ENCODE measurements at regions not wholly inside any gene's neighbourhood (a gene's known extent, or its start where the extent isn't known, plus 50 kb on each side); places are given as distances from the start of the nearest gene placed in this dataset.

- H3K4me3 ChIP-seq, result no peak overlapping the region
- peaks cover 0 to 77% (median 7%) of the 10 kb centered on the region in 4 donors for H3K27me3 ChIP-seq
- H3K4me1 ChIP-seq, result no peaks in the 10 kb centered on the region
- no peak for DNase-seq (ENCODE audit: extremely low spot score)
- H3K9me3 ChIP-seq, result peaks cover 0 to 6% (median 0%) of the 10 kb centered on the region in 4 donors
- H3K36me3 ChIP-seq, result no peaks in the 10 kb centered on the region
- TF ChIP-seq POLR2AphosphoS5 (IDR thresholded peaks at IDR 0.05), result no peak
- WGBS, result 77% methylated on average over 5 of the region's 5 CpGs
- intact Hi-C loops (cut with DNase I), result no loop called here
- no peak overlapping the region for H3K27ac ChIP-seq (replicated peaks in 1 of 4)
These were observed 459.5 kb downstream of the PTPRU start for GRCh38 chr1:29695803-29696202.

GRCh38 chr1:29695036-29695435 lies 458.7 kb downstream of the PTPRU start:
- DNase-seq (ENCODE audit: extremely low spot score), result no peak
- 58% methylated on average over 3 of the region's 3 CpGs for WGBS
- TF ChIP-seq POLR2AphosphoS5 (IDR thresholded peaks at IDR 0.05) (no peak), POLR2A (IDR thresholded peaks at IDR 0.05; ENCODE audit: low read depth) (no peak), EP300 (IDR thresholded peaks at IDR 0.05) (no peak), CTCF (IDR thresholded peaks at IDR 0.05) (no peak)
- Histone ChIP-seq H3K4me1 (no peaks in the 10 kb centered on the region), H3K27ac (replicated peaks in 1 of 4) (no peak overlapping the region), H3K27me3 (peaks cover 0 to 84% (median 8%) of the 10 kb centered on the region in 4 donors), H3K9me3 (peaks cover 0 to 6% (median 0%) of the 10 kb centered on the region in 4 donors), H3K36me3 (no peaks in the 10 kb centered on the region), H3K4me3 (no peak overlapping the region)
- intact Hi-C loops (cut with DNase I), result no loop called here

- 74% methylated on average over 5 of the region's 5 CpGs for WGBS
- H3K36me3 ChIP-seq, result no peaks in the 10 kb centered on the region
- peaks cover 0 to 78% (median 6%) of the 10 kb centered on the region in 4 donors for H3K27me3 ChIP-seq
- H3K4me3 ChIP-seq, result no peak overlapping the region
- H3K27ac ChIP-seq (replicated peaks in 1 of 4), result no peak overlapping the region
- peaks cover 0 to 8% (median 0%) of the 10 kb centered on the region in 4 donors for H3K4me1 ChIP-seq
- intact Hi-C loops (cut with DNase I), result no loop called here
- peaks cover 0 to 6% (median 0%) of the 10 kb centered on the region in 4 donors for H3K9me3 ChIP-seq
- no peak for TF ChIP-seq POLR2AphosphoS5 (IDR thresholded peaks at IDR 0.05)
- no peak for TF ChIP-seq POLR2A (IDR thresholded peaks at IDR 0.05; ENCODE audit: low read depth)
- no peak for TF ChIP-seq EP300 (IDR thresholded peaks at IDR 0.05)
- no peak for TF ChIP-seq CTCF (IDR thresholded peaks at IDR 0.05)
- no peak for DNase-seq (ENCODE audit: extremely low spot score)
These were observed 455.2 kb downstream of the PTPRU start for GRCh38 chr1:29691499-29691898.

GRCh38 chr1:29690156-29690555 lies 453.8 kb downstream of the PTPRU start:
- DNase-seq (ENCODE audit: extremely low spot score), result no peak
- Histone ChIP-seq H3K4me3 (no peak overlapping the region), H3K9me3 (peaks cover 0 to 6% (median 0%) of the 10 kb centered on the region in 4 donors), H3K27ac (replicated peaks in 1 of 4) (no peak overlapping the region), H3K4me1 (peaks cover 0 to 8% (median 0%) of the 10 kb centered on the region in 4 donors), H3K36me3 (no peaks in the 10 kb centered on the region), H3K27me3 (peaks cover 0 to 81% (median 6%) of the 10 kb centered on the region in 4 donors)
- intact Hi-C loops (cut with DNase I), result no loop called here
- 56% methylated on average over 9 of the region's 9 CpGs for WGBS
- TF ChIP-seq POLR2A (IDR thresholded peaks at IDR 0.05; ENCODE audit: low read depth) (no peak), CTCF (IDR thresholded peaks at IDR 0.05) (no peak), POLR2AphosphoS5 (IDR thresholded peaks at IDR 0.05) (no peak), EP300 (IDR thresholded peaks at IDR 0.05) (no peak)

- Histone ChIP-seq H3K27me3 (peaks cover 0 to 78% (median 6%) of the 10 kb centered on the region in 4 donors), H3K36me3 (no peaks in the 10 kb centered on the region), H3K4me1 (peaks cover 0 to 8% (median 0%) of the 10 kb centered on the region in 4 donors), H3K27ac (replicated peaks in 1 of 4) (no peak overlapping the region), H3K9me3 (peaks cover 0 to 6% (median 0%) of the 10 kb centered on the region in 4 donors), H3K4me3 (no peak overlapping the region)
- TF ChIP-seq POLR2AphosphoS5 (IDR thresholded peaks at IDR 0.05) (no peak), EP300 (IDR thresholded peaks at IDR 0.05) (no peak), CTCF (IDR thresholded peaks at IDR 0.05) (no peak), POLR2A (IDR thresholded peaks at IDR 0.05; ENCODE audit: low read depth) (no peak)
- DNase-seq (ENCODE audit: extremely low spot score), result no peak
- intact Hi-C loops (cut with DNase I), result no loop called here
- WGBS, result 70% methylated on average over 8 of the region's 13 CpGs
These were observed 453.2 kb downstream of the PTPRU start for GRCh38 chr1:29689372-29690030.

All from esophagus muscularis mucosa (tissue), 4 donors.